ENCODE measurements at regions not wholly inside any gene's neighbourhood (a gene's known extent, or its start where the extent isn't known, plus 50 kb on each side); places are given as distances from the start of the nearest gene placed in this dataset.

- DNase-seq (ENCODE audit: low read depth in 3 of 3, low spot score in 1 of 3), result no peak
These were observed 343.0 kb upstream of the PODXL start for GRCh38 chr7:131899271-131900030.

GRCh38 chr7:131898418-131898817 lies 342.0 kb upstream of the PODXL start:
- no peak for DNase-seq (ENCODE audit: low read depth in 3 of 3, low spot score in 1 of 3)

- DNase-seq (ENCODE audit: low read depth in 3 of 3, low spot score in 1 of 3), result no peak
These were observed 341.4 kb upstream of the PODXL start for GRCh38 chr7:131897790-131898165.

GRCh38 chr7:131897016-131897789 lies 340.8 kb upstream of the PODXL start:
- no peak for DNase-seq (ENCODE audit: low read depth in 3 of 3, low spot score in 1 of 3)

GRCh38 chr7:131896165-131896863 lies 339.9 kb upstream of the PODXL start:
- no peak for DNase-seq (ENCODE audit: low read depth in 3 of 3, low spot score in 1 of 3)

GRCh38 chr7:131895541-131896164 lies 339.2 kb upstream of the PODXL start:
- DNase-seq (ENCODE audit: low read depth in 3 of 3, low spot score in 1 of 3), result no peak

GRCh38 chr7:131893631-131894340 lies 337.4 kb upstream of the PODXL start:
- DNase-seq (ENCODE audit: low read depth in 3 of 3, low spot score in 1 of 3), result no peak

- DNase-seq (ENCODE audit: low read depth in 3 of 3, low spot score in 1 of 3), result no peak
These were observed 333.7 kb upstream of the PODXL start for GRCh38 chr7:131890176-131890575.

- no peak for DNase-seq (ENCODE audit: low read depth in 3 of 3, low spot score in 1 of 3)
These were observed 333.2 kb upstream of the PODXL start for GRCh38 chr7:131889572-131890150.

GRCh38 chr7:131883769-131884168 lies 327.3 kb upstream of the PODXL start:
- DNase-seq (ENCODE audit: low read depth in 3 of 3, low spot score in 1 of 3), result no peak

- no peak for DNase-seq (ENCODE audit: low read depth in 3 of 3, low spot score in 1 of 3)
These were observed 326.8 kb upstream of the PODXL start for GRCh38 chr7:131883196-131883595.

- no peak for DNase-seq (ENCODE audit: low read depth in 3 of 3, low spot score in 1 of 3)
These were observed 325.9 kb upstream of the PODXL start for GRCh38 chr7:131882321-131882720.

GRCh38 chr7:131880078-131880477 lies 323.6 kb upstream of the PODXL start:
- DNase-seq (ENCODE audit: low read depth in 3 of 3, low spot score in 1 of 3), result no peak

- no peak for DNase-seq (ENCODE audit: low read depth in 3 of 3, low spot score in 1 of 3)
These were observed 323.0 kb upstream of the PODXL start for GRCh38 chr7:131879424-131879823.

GRCh38 chr7:131878777-131879176 lies 322.3 kb upstream of the PODXL start:
- no peak for DNase-seq (ENCODE audit: low read depth in 3 of 3, low spot score in 1 of 3)

- no peak for DNase-seq (ENCODE audit: low read depth in 3 of 3, low spot score in 1 of 3)
These were observed 317.2 kb upstream of the PODXL start for GRCh38 chr7:131873581-131873980.

- no peak for DNase-seq (ENCODE audit: low read depth in 3 of 3, low spot score in 1 of 3)
These were observed 313.6 kb upstream of the PODXL start for GRCh38 chr7:131869986-131870385.

GRCh38 chr7:131869169-131869844 lies 312.9 kb upstream of the PODXL start:
- no peak for DNase-seq (ENCODE audit: low read depth in 3 of 3, low spot score in 1 of 3)

- DNase-seq (ENCODE audit: low read depth in 3 of 3, low spot score in 1 of 3), result no peak
These were observed 311.0 kb upstream of the PODXL start for GRCh38 chr7:131867461-131867860.

- DNase-seq (ENCODE audit: low read depth in 3 of 3, low spot score in 1 of 3), result no peak
These were observed 309.5 kb upstream of the PODXL start for GRCh38 chr7:131865911-131866310.

All from stimulated activated CD4-positive, alpha-beta T cell treated with anti-CD3 and anti-CD28 coated beads, TNF-alpha, amount 100 ng/mL, for 1 hour (primary cell).